IPS DF 4.7 (cell line): ENCODE measurements at regions not wholly inside any gene's neighbourhood (a gene's known extent, or its start where the extent isn't known, plus 50 kb on each side); places are given as distances from the start of the nearest gene placed in this dataset.
A peak's percentile ranks its signal among the peaks of the same experiment; 100 is the strongest.
"Not testable (repeated sequence)": the region's sequence is repeated elsewhere in the genome, so short reads cannot be mapped to it uniquely, and the experiment has no call there.

ENCODE experiments used
- DNase-seq: peaks from one replicate; pipeline ENCODE4 v3.0.0-alpha.2; 2013; ENCODE audit warnings: low spot score; ENCODE audit errors: extremely low read depth

- not testable (repeated sequence) for DNase-seq
Measured at GRCh38 chr14:106366971-106367370, 840.6 kb downstream of the TMEM121 start.

DNA sequence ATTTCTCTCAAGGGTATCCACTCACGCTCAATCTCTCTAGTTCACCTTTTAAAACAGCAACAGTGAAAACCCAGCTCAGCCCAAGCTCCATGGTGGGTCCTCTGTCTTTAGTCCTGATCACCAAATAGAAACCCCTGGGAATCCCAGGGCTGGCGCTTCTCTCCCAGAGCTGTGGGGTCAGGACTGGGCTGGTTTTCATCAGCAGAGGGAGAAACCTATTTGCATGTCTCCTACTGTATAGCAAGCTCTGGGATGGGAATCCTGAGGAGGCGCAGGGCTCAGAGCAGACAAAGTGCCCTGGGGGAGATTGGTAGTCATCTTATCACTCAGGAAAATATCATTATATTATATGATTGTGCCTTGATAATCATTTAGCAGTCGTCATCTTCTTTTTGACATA, 843.1 kb downstream of the TMEM121 start:
- DNase-seq = not testable (repeated sequence)

GRCh38 chr14:106372870-106373652, 846.7 kb downstream of the TMEM121 start:
- DNase-seq = peak; percentile 5

DNA sequence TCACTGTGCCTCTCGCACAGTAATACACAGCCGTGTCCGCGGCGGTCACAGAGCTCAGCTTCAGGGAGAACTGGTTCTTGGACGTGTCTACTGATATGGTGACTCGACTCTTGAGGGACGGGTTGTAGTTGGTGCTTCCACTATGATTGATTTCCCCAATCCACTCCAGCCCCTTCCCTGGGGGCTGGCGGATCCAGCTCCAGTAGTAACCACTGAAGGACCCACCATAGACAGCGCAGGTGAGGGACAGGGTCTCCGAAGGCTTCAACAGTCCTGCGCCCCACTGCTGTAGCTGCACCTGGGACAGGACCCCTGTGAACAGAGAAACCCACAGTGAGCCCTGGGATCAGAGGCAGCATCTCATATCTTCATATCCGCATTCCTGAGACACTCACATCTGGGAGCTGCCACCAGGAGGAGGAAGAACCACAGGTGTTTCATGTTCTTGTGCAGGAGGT, 847.3 kb downstream of the TMEM121 start:
- not testable (repeated sequence) for DNase-seq

DNA sequence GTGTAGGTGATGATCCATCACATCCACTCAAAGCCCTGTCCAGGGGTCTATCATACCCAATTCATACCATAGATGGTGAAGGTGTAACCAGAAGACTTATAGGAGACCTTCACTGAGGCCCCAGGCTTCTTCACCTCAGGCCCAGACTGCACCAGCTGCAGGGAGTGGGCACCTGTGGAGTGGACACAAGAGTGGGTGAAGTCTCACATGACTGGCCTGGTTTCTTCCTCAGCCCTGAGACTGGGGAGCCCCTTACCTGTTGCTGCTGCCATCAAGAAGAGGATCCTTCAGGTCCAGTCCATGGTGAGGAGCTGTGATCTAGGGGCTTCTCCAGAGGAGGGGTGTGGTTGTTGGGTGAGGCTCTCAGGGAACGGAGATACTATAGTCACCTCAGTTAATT, 851.0 kb downstream of the TMEM121 start:
- no peak for DNase-seq

GRCh38 chr14:106378191-106378590, 851.8 kb downstream of the TMEM121 start:
- no peak for DNase-seq

GRCh38 chr14:106380740-106381139, 854.4 kb downstream of the TMEM121 start:
- DNase-seq = no peak

DNA sequence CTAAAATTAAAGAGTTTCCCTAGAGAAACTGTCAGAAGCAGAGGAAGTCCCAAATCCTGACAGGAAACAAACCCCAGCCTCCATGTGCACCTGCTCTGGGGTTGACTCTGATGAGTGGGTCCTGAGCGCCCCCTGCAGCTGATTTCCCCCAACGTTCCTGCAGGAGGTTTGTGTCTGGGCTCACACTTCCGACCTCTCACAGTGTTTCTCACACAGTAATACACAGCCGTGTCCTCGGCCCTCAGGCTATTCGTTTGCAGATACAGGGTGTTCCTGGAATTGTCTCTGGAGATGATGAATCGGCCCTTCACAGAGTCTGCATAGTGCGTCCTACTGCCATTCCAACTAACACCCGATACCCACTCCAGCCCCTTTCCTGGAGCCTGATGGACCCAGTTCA, 862.8 kb downstream of the TMEM121 start:
- not testable (repeated sequence) for DNase-seq

- no peak for DNase-seq
Measured at GRCh38 chr14:106390401-106390800, 864.0 kb downstream of the TMEM121 start.

DNA sequence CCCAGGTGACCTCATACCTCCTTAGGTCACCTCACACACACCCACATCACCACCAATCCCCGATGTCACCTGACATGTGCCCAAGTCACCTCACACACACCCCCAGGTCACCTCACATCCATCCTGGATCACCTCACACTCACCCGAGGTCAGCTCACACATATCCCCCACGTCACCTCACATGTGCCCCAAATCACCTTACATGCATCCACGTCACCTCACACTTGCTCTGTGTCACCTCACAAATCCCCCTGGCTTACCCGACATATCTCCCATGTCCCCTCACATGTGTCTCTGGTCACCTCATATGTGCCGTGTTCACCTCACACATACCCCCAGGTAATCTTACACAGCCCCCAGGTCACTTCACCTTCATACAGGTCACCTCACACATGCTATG, 864.6 kb downstream of the TMEM121 start:
- DNase-seq = no peak

DNA sequence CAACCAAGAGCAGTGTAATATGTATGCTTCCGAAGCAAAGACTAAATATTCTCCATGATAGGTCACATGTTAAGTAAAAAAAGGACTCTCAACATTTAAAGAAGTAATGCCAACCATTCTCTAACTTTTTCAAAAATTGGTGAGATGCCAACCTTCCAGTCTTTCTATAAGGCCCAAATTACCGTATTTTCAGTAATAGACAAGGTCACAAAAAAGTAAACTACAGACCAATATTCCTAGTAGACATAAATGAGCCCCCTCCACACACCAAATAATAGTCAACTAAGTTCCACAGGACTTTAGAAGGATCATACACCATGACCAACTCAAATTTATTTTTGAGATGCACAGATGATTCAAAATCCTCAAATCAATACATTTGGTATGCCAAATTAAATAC, 867.4 kb downstream of the TMEM121 start:
- no peak for DNase-seq

DNA sequence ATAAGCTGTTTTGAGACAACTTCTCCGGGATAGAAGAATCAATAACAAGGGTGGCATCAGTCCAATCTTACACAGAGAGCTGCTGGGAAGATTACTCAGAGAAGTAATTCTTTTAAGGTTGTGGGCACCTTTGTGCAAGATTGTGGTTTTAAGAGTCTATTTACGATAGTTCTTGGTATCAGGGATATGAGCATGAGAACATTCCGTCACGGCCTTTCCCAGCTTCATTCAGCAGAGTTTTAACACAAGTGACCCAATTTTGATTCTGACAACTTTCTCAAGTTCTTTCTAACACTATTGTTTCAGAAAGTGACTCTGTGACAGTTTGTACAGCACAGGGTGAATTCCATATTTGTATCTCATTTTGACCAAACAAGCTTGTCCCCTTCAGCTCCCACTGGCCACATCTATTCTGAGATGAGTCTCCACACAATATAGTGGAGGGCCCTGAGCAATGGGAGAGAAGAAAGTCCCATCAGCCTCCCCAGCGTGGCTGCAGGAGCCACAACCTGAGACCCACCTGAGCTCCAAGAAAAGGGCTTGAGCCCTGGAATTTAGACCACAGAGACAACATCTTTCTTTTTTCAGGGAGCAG, 869.2 kb downstream of the TMEM121 start:
- DNase-seq = no peak

GRCh38 chr14:106396999-106397398, 870.6 kb downstream of the TMEM121 start:
- DNase-seq = no peak

GRCh38 chr14:106398931-106399331, 872.5 kb downstream of the TMEM121 start:
- not testable (repeated sequence) for DNase-seq

DNA sequence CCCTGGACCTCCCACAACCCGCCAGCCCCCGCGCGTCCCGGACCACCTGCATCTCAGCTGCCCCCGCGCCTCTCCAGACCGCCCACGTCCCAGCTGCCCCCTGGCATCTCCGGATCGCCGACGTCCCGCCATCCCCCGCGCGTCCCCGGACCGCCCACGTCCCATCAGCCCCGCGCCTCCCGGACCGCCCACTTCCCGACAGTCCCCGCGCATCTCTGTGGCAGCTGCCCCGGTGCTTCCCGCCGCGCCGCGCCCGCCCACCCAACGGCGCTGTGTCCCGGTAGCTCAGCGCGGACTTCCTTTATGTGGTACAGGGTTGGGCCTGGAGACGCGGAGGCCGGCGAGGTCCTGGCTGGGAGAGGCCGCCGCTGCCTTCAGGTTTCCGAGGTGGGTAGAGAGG, 874.9 kb downstream of the TMEM121 start:
- DNase-seq = not testable (repeated sequence)

DNA sequence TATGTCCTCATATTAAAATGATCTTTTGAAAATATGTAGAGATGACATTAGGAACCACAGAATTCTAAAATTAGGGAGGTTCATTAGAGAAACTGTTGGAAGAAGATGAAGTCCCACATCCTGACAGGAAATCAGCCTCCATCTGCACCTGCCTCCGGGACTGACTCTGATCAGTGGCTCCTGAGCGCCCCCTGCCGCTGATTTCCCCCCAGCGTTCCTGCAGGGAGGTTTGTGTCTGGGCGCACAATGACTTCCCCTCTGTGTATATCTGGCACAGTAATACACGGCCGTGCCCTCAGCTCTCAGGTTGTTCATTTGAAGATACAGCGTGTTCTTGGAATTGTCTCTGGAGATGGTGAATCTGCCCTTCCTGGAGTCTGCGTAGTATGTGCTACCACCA, 883.8 kb downstream of the TMEM121 start:
- DNase-seq = not testable (repeated sequence)

GRCh38 chr14:106414464-106414863, 888.1 kb downstream of the TMEM121 start:
- no peak for DNase-seq

DNA sequence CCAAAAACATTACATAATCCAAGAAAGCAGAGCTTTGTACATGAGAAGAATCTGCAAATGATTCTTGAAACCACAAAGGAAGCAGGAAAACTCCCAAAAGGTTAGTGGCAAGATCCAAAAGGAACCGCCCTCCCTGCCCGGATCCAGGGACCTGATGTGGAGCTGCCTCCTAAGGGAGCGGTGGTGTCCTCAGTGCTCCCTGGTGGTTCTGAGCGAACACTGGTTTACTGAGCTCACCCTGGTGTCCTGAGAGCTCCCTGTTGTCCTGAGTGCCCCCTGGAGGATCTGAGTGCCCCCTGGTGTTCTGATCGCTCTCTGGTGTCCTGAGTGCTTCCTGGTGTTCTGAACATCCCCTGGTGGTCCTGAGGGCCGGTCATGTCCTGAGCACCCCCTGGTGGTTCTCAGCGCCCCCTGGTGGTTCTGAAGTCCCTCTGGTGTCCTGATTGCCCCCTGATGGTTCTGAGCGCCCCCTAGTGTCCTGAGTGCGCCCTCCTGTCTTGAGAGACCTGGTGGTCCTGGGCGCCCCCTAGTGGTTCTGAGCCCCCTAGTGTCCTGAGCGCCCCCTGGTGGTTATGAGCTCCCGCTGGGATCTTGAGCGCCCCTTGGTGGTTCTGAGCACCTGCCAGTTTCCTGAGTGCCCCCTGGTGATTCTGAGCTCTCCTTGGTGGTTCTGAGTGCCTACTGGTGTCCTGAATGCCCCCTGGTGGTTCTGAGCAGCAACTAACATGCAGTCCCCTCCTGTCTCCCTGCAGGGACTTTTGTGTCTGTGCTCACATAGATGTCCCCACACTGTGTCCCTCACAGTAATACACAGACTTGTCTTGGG, 891.1 kb downstream of the TMEM121 start:
- DNase-seq = no peak

- DNase-seq = no peak
Measured at GRCh38 chr14:106419376-106419965, 893.1 kb downstream of the TMEM121 start.

- not testable (repeated sequence) for DNase-seq
Measured at GRCh38 chr14:106421431-106422033, 895.1 kb downstream of the TMEM121 start.

GRCh38 chr14:106422066-106422465, 895.7 kb downstream of the TMEM121 start:
- DNase-seq = no peak
